ENCODE measurements at regions not wholly inside any gene's neighbourhood (a gene's known extent, or its start where the extent isn't known, plus 50 kb on each side); places are given as distances from the start of the nearest gene placed in this dataset.

GRCh38 chr20:59405226-59406200, 105.1 kb downstream of the EDN3 start:
- WGBS, 5 donors = 66 to 77% (median 71%) methylated on average over 15 of the region's 15 CpGs

GRCh38 chr20:59406446-59406845, 106.0 kb downstream of the EDN3 start:
- Histone ChIP-seq H3K36me3 (no peaks in the 10 kb centered on the region), H3K27me3 (replicated peaks in 1 of 7) (peaks cover 3 to 55% (median 36%) of the 10 kb centered on the region in 7 donors), H3K4me3 (no peak overlapping the region), H3K9me3 (no peaks in the 10 kb centered on the region), H3K4me1 (peaks cover 11 to 25% (median 18%) of the 10 kb centered on the region in 6 donors), H3K27ac (no peak overlapping the region)
- DNase-seq = no peak
- intact Hi-C loops (cut with DNase I; ENCODE audit: low total_unique reads) = loop anchor here (10.0 kb wide), 1 partner anchor 152 kb away; no protein-coding TSS in a partner anchor
- 78 to 91% (median 85%) methylated on average over 4 of the region's 4 CpGs for WGBS, 5 donors
- TF ChIP-seq POLR2A (IDR thresholded peaks at IDR 0.05) (no peak), POLR2AphosphoS5 (IDR thresholded peaks at IDR 0.05) (no peak), CTCF (IDR thresholded peaks at IDR 0.05 in 8 of 11, conservative IDR thresholded peaks at IDR 0.05 in 3 of 11) (no peak)

More at GRCh38 chr20:59405226-59406200, 105.1 kb downstream of the EDN3 start:
- H3K4me3 ChIP-seq = no peak overlapping the region
- H3K36me3 ChIP-seq = no peaks in the 10 kb centered on the region
- intact Hi-C loops (cut with DNase I; ENCODE audit: low total_unique reads) = loop anchor here (10.0 kb wide), 1 partner anchor 151 kb away; no protein-coding TSS in a partner anchor
- peaks cover 3 to 61% (median 36%) of the 10 kb centered on the region in 7 donors for H3K27me3 ChIP-seq (replicated peaks in 1 of 7)
- peaks cover 11 to 25% (median 18%) of the 10 kb centered on the region in 6 donors for H3K4me1 ChIP-seq
- H3K27ac ChIP-seq = no peak overlapping the region
- TF ChIP-seq POLR2A (IDR thresholded peaks at IDR 0.05) = no peak
- no peak for TF ChIP-seq POLR2AphosphoS5 (IDR thresholded peaks at IDR 0.05)
- TF ChIP-seq CTCF (IDR thresholded peaks at IDR 0.05 in 8 of 11, conservative IDR thresholded peaks at IDR 0.05 in 3 of 11) = no peak
- DNase-seq = no peak
- no peaks in the 10 kb centered on the region for H3K9me3 ChIP-seq

- Histone ChIP-seq H3K9me3 (no peaks in the 10 kb centered on the region), H3K4me3 (no peak overlapping the region), H3K4me1 (no peaks in the 10 kb centered on the region), H3K36me3 (no peaks in the 10 kb centered on the region), H3K27me3 (replicated peaks in 1 of 7) (peaks cover 0 to 18% (median 0%) of the 10 kb centered on the region in 7 donors), H3K27ac (no peak overlapping the region)
- TF ChIP-seq POLR2AphosphoS5 (IDR thresholded peaks at IDR 0.05) = no peak
- TF ChIP-seq POLR2A (IDR thresholded peaks at IDR 0.05) = no peak
- no peak for TF ChIP-seq CTCF (IDR thresholded peaks at IDR 0.05 in 8 of 11, conservative IDR thresholded peaks at IDR 0.05 in 3 of 11)
- WGBS, 5 donors = 81 to 91% (median 85%) methylated on average over 13 to 17 of the region's 17 CpGs
- DNase-seq = no peak
- intact Hi-C loops (cut with DNase I; ENCODE audit: low total_unique reads) = no loop called here
These were observed 110.8 kb downstream of the EDN3 start for GRCh38 chr20:59411170-59411569.

- Histone ChIP-seq H3K36me3 (no peaks in the 10 kb centered on the region), H3K9me3 (no peaks in the 10 kb centered on the region), H3K4me1 (no peaks in the 10 kb centered on the region), H3K4me3 (no peak overlapping the region), H3K27ac (no peak overlapping the region), H3K27me3 (replicated peaks in 1 of 7) (peaks cover 0 to 16% (median 0%) of the 10 kb centered on the region in 7 donors)
- TF ChIP-seq CTCF (IDR thresholded peaks at IDR 0.05 in 8 of 11, conservative IDR thresholded peaks at IDR 0.05 in 3 of 11) = no peak
- intact Hi-C loops (cut with DNase I; ENCODE audit: low total_unique reads) = no loop called here
- WGBS, 5 donors = 71 to 88% (median 75%) methylated on average over 4 to 7 of the region's 7 CpGs
- DNase-seq = no peak
These were observed 111.2 kb downstream of the EDN3 start for GRCh38 chr20:59411589-59411988.
